Stromal cell of bone marrow (primary cell): ENCODE measurements at regions not wholly inside any gene's neighbourhood (a gene's known extent, or its start where the extent isn't known, plus 50 kb on each side); places are given as distances from the start of the nearest gene placed in this dataset.
"Not testable (repeated sequence)": the region's sequence is repeated elsewhere in the genome, so short reads cannot be mapped to it uniquely, and the experiment has no call there.

Experiments
- DNase-seq: peaks from one replicate; pipeline ENCODE4 v3.0.0-alpha.2; 2012; ENCODE audit warnings: low read depth

DNA sequence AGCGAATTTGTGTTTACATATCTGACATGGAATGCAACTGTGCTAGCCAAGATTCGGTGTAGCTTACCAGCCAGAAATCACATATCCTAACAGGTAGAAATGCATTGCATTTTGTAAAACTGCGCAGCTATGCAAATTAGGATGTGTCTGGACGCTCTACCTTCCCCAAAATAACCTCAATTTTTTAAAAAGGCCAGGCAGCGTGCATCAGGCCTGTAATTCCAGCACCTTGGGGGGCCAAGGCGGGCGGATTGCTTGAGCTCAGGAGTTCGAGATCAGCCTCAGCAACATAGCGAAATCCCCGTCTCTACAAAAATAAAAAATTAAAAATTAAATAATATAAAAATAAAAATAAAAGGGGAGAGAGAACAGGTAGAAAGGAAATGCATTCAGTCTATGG is 305.0 kb downstream of the TYW1 start:
- DNase-seq = no peak

DNA sequence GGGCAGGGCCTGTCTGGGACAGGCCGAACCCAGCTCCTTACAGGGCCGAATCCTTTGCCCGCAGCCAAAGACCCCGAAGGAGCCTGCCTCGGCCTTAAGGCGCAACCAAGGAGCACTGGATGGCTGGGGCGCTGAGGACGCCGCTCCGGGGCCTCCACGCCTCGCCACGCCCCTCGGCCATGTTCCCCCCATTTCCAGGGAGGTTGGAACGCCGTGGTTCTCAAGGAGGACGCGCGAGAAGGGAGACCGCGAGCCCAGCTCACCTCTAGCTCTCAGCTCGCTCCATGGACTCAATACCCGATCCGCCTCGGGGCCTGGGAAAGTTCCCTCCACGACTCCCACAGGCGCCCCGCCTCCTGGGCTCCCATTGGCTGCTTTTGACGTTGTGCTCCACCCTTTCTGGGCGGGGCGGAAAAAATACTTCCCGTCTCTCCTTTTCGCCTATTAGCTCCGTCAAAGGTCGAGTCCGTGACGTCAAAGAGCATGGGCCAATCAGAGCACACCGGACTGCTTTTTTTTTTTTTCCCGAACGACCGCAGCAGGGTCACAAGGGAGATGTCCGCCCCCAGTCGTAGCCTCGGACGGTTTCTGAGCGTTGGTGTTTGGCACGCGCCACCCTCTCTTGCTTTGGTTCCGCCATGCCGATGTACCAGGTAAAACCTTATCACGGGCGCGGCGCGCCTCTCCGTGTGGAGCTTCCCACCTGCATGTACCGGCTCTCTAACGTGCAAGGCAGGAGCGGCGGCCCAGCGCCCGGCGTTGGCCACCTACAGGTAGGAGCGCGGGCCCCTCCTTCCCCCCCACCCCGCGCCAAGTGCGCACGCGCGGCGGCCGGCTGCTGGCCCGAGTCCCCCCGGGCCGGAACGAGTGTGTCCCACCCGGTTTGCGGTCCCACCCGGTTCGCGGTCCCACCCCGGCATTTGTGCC is 305.7 kb downstream of the TYW1 start:
- peak; percentile 100 for DNase-seq

DNA sequence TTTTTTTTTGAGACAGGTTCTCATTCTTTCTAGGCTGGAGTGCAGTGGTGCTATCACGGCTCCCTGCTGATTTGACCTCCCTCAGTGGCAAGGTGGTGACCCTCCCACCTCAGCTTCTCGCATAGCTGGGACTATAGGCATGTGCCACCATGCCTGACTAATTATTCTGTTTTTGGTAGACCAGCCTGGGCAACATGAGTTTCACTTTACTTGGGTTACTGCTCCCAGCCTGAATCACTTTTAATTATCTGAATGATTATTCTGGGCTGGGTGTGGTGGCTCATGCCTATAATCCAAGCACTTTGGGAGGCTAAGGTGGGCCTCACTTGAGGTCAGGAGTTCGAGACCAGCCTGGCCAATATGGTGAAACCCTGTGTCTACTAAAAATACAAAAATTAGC is 308.2 kb downstream of the TYW1 start:
- not testable (repeated sequence) for DNase-seq

DNA sequence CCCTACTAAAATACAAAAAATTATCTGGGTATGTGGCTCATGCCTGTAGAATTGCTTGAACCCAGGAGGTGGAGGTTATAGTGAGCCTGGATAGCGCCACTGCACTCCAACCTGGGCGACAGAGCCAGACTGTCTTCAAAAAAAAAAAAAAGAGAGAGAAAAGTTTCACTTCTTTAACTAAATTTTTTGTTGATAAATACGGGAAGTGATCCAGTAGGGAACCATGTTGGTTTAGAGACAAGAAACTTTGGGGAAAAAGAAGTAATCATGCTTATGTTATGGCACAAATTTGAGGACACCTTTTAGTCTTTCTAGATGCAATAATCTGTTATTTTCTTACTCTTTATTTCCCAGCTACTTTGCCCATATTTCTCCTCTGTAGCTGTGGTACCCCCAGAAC is 309.7 kb downstream of the TYW1 start:
- no peak for DNase-seq

DNA sequence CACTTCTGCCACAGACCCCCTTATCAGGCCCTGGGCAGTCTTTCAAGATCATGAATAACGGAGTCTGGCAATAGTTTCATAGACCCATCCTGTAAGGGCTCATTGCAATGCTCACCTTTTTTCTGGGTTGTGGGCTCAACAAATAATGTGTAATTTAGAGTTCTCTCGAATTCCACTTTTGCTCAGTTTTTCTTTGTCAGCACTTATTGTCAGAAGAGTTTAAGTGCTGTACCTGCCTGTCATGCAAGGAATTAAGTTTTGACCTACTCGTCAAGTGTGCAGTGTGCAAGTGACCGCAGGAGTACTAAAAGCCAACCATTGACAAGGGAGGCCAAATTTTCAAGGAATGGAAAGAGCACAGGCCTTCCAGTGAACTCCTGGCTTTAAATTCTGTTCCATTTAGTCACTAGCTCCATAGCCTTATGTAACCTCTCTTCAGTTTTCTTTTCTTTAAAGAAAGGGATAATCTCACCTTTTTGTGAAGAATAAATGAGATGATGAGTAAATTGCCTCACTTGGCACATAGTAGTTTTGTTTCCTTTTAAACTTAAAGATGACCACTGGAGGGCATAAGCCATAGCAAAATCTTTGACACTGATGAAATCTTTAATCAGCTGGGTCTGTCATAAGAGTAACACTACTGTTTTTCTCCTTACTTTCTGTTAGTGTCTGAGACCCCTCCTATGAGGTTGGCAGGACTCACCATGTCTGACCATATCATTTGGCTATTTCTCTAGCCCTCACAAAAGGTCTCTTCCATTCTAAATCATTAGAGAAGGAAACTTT is 313.3 kb downstream of the TYW1 start:
- DNase-seq = no peak

DNA sequence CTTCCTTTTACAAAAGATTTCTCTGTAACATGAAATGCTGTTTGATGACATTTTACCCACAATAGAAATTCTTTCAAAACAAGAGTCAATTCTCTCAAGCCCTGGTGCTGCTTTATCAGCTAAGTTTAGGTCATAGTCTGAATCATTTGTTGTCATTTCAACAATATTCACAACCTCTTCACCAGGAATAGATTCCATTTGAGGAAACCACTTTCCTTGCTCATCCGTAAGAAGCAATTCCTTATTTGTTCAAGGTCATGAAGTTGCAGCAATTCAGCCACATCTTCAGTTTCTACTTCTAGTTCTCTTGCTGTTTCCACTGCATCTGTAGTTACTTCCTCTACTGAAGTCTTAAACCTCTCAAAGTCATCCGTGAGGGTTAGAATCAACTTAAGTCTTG is 315.3 kb downstream of the TYW1 start:
- DNase-seq = peak; percentile 23

DNA sequence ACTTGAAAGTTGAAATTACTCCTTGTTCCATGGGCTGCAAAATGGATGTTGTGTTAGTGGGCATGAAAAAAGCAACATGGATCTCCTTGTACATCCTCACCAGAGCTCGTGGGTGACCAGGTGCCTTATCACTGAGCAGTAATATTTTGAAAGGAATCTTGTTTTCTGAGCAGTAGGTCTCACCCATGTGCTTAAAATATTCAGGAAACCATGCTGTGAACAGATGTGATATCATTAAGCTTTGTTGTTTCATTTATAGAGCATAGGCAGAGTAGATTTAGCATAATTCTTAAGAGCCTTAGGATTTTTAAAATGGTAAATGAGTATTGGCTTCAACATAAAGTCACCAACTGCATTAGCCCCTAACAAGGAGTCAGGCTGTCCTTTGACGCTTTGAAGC is 316.6 kb downstream of the TYW1 start:
- no peak for DNase-seq

DNA sequence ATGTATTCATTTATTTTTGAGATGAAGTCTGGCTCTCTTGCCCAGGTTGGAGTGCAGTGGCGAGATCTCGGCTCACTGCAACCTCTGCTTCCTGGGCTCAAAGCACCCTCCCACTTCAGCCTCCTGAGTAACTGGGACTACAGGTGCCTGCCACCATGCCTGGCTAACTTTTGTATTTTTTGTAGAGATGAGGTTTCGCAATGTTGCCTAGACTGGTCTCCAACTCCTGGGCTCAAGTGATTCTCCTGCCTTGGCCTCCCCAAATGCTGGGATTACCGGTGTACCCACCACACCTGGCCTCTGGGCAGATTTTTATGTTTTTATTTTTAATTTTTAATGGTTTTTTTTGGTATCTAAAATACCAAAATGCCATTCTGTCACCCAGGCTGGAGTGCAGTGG is 320.3 kb downstream of the TYW1 start:
- not testable (repeated sequence) for DNase-seq

DNA sequence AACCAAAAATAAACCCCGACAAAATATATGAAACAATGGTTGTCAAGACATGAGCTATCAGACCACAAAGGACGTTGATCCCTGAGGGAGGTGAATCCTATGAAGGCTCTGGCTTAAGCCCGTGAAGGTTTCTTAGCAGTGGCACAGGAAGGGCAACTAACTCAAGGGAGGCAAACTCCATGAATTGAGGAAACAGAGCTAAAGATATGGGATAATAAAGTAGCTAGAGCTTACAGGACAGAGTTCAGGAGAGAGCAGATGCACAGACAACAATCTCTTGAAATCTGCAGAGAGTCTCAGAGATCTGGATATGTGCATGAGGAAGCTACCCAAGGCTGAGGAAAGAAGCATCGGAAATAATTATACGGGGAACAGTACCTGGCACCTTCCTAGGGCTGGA is 331.6 kb downstream of the TYW1 start:
- DNase-seq = not testable (repeated sequence)

DNA sequence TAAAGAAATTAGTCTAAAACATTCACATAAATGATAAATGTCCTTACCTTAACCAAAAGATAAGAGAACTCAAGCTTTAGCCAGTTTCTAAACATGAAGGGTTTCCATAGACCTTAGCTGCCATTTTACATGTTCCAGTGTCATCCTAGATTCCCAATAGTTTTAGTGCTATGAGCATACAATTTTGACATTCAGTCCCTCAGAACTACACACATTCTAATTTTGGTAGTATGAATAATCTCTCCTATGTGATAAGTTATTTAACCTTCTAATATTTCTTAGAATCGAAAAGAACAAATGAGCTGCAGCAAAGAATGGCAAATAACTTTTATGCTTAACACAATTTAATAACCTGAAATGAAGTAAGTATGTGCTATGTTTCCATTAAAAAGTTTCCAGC is 338.5 kb downstream of the TYW1 start:
- not testable (repeated sequence) for DNase-seq

DNA sequence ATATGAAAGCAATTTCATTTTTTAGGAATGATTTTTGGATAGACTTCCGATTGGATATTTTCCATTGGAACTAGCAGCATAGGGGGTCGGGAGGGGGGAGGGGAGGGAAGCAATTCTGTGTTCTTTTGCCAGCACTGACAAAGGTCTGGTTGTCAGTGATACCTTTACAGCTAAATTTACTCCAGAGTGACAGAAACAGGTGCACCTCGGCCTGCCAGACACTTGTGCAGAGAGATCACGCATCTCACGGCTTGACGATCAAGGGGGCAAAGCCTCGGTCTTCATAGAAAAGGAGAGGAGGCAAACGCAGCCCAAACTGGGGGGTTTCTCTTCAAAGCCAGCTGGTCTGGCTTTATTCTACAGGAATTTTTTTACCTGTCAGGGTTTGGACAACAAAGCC is 339.0 kb downstream of the TYW1 start:
- not testable (repeated sequence) for DNase-seq

DNA sequence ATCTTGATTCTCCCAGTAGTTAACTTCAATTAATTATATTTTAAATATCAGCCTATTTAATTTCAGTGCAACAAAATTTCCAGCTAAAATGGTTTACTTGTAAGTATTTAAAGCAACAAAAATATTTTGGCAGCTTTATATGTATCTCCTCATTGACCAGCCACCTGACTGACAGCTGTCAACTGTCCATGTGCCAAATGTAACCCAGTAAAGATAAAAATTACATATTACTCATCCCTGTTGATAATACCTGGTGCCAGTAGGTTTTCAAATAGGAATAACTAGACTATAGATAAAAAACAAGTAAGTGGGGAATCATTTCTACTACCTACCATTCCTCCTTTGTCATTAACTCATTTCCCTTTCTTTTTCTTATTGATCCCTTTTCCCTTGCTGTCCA is 341.9 kb downstream of the TYW1 start:
- not testable (repeated sequence) for DNase-seq

DNA sequence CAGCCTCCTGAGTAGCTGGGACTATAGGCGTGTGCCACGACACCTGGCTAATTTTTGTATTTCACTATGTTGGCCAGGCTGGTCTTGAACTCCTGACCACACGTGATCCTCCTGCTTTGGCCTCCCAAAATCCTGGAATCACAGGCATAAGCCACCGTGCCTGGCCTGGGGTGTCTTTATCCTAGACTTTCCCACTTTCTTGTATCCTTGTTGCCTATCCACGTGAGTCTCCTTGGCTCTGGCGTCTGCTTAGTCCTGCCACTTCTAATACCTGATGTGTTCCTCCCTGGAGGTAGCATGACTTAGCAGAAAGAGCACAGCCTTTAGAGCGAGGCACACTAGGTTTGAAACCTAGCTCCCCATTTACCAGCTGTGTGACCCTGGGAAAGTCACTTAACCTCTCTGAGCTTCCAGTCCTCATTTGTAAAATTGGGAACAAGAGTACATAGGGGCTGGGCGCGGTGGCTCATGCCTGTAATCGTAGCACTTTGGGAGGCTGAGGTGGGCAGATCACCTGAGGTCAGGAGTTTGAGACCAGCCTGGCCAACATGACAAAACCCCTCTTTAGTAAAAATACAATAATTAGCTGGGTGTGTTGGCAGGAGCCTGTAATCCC is 344.6 kb downstream of the TYW1 start:
- no peak for DNase-seq

DNA sequence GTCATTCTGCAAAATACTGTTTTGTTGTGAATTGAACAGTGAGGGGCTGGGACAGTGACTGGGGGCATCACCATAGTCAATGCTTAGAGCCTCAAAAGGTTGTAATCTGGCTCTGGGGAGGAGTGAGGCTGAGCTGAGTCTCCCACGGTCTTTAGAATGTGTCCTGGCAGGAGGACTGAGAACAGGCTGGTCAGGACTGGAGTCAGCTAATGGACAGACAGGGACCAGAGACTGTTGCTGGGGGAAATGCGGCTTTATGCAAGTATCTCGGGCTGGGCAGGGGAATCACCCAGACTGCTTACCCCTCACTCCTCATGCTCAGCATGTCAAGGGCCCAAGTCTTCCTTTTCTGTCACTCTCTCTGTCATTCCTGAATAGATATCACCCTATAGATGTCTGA is 346.5 kb downstream of the TYW1 start:
- no peak for DNase-seq

DNA sequence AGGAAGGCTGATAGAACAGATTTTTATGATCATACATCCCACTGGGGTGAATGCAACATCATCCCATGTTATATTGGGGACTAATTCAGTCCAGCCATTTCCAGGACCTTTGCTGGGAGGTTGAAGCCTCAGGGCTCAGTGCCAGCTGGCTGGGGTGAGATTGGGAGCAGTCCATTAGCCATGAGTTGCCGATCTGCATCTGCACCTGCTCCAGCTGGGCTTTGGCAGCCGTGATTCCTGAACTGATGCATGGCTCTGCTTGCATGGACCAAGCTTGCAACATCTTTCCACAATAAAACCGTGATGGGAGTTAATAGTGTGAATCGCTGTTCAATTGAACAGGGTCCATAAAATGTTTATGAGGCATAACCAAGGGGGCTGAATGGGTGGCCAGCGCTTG is 346.9 kb downstream of the TYW1 start:
- no peak for DNase-seq

DNA sequence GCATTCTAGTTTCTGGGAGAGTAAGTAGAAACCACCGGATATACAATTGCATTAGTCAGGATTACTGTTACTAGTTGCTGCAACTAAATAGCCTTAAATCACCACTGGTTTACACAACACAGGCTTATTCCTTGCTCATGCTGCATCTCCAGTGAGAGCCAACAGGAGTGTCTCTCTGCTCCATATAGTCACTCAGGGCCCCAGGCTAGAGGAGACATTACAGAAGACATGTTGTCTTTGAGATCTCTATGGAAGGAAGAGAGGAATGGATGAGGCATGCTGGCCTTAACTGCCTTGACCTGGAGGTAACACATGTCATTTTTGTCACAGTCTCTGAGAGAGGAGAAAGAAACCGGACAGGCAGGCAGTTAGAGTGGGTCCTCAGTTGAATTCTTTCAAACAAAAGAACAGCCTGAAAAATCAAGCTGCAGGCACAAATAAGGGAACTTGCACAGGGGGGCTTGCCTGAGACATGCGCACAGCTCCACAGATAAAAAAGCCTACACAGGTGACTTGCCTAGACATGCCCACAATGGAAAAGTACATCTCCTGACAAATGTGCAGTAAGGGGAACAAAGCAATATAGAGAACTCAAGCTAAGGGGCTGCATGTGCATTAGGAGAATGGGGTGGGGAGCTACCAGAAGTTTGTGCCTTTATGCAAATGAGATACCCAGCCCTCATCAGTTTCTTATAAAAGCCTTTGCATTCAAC is 348.0 kb downstream of the TYW1 start:
- DNase-seq = no peak

DNA sequence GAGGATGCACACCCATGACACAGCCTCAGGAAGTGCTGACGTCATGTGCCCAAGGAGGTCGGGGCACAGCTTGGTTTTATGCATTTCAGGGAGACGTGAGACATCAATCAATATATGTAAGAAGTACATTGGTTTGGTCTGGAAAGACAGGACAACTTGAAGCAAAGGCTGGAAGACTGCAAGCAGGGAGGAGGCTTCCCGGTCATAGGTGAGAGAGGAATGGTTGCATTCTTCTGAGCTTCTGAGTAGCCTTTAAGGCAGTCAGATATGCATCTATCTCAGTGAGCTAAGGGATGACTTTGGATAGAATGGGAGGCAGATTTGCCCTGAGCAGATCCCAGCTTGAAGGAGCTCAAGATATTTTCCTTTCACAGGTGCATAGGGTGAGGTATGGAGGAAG is 349.5 kb downstream of the TYW1 start:
- DNase-seq = no peak

DNA sequence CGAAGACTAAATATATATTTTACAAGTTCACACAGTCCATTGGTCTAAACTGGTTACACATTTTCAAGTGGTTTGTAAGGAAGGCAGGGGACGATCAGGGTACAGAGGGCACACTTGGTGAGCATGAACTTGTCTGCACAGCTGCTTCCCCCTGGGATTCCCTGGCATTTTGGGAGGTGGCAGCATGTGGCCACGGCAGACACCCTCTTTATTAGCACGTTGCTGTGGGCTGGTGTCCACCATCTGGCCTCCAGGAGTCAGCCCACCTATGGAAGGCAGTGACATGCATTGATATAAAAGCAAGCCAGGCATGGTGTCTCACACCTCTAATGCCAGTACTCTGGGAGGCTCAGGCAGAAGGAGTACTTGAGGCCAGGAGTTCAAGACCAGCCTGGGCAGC is 350.2 kb downstream of the TYW1 start:
- DNase-seq = no peak

DNA sequence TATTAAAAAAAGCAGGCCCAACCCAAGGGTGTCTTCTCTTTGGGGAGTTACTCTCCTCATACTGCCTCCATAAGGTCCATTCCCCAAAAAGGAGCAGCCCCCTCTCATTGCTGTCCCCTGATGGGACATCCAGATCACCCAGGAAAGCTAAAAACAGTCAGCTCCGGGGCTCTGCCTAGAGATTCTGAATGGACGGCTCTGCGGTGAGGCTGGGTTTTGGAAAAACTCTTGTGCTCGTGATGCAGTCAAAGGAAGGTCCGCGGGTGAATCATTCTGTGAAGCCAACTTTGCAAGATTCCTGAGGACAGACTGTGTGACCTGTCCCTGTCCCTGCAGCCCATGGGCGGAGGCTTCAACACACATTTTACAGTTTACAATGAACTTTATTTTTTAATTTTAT is 351.5 kb downstream of the TYW1 start:
- no peak for DNase-seq

DNA sequence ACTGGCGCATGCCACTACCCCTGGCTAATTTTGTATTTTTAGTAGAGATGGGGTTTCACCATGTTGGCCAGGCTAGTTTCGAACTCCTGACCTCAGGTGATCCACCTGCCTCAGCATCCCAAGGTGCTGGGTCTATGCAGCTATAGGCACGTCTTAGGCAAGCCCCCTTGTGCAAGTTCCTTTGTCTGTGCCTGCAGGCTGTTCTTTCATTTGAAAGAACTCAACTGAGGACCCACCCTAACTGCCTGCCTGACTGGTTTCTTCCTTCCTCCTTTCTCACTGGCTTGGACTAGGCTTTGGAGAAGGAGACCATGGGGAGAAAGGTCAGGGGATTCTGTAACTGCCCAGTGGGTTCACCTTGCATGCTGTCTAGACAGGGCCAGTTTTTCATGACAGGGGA is 361.0 kb downstream of the TYW1 start:
- DNase-seq = not testable (repeated sequence)

DNA sequence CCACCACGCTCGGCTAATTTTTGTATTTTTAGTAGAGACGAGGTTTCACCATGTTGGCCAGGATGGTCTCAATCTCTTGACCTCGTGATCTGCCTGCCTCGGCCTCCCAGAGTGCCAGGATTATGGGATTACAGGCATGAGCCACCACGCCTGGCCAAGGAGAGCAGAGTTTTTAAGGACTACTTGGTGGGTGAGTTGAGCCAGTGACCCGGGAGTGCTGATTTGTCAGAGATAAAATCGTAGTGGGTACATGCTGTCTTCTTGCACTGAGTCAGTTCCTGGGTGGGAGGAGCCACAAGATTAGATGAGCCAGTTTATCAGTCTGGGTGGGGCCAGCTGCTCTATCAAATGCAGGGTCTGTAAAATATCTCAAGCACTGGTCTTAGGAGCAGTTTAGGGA is 361.7 kb downstream of the TYW1 start:
- not testable (repeated sequence) for DNase-seq

DNA sequence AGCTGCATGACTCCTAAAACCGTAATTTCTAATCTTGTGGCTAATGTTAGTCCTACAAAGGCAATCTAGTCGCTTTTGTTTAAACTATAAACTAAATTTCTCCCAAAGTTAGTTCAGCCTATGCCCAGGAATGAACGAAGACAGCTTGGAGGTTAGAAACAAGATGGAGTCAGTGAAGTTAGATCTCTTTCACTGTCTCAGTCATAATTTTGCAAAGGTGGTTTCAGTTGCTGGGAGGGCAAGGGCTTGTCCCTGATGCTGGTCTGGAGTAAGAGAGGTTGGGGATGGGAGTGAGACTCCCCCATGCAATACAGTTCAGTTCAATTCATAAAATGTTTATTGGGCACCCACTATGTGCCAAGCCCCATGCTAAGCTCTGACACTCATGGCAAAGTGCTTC is 362.1 kb downstream of the TYW1 start:
- DNase-seq = not testable (repeated sequence)
